ENCODE measurements at regions not wholly inside any gene's neighbourhood (a gene's known extent, or its start where the extent isn't known, plus 50 kb on each side); places are given as distances from the start of the nearest gene placed in this dataset.

GRCh38 chr18:54020966-54021365 is 203.5 kb downstream of the MBD2 start:
- TF ChIP-seq CTCF (IDR thresholded peaks at IDR 0.05) (no peak), POLR2A (IDR thresholded peaks at IDR 0.05) (no peak), POLR2AphosphoS5 (IDR thresholded peaks at IDR 0.05) (no peak)
